Right atrium auricular region (tissue), 2 donors: ENCODE measurements at regions not wholly inside any gene's neighbourhood (a gene's known extent, or its start where the extent isn't known, plus 50 kb on each side); places are given as distances from the start of the nearest gene placed in this dataset.

Experiments
- DNase-seq: peaks from one replicate; pipeline ENCODE4 v3.0.0-alpha.2; 2019; ENCODE audit warnings: low spot score
- H3K27ac ChIP-seq, 2 donors: fragments of 200-600 bp; sonication (generic); 1 replicate in 1 of 2; 2 replicates in 1 of 2; pipeline ENCODE4 v1.5.1; 2016 to 2019
- H3K27me3 ChIP-seq, 2 donors: fragments of 200-600 bp; sonication (generic); one replicate each; pipeline versions ENCODE4 v1.5.1 to v1.6.0; 2017 to 2019
- H3K36me3 ChIP-seq: fragments of 200-600 bp; sonication (generic); one replicate; pipeline ENCODE4 v1.5.1; 2016
- H3K4me1 ChIP-seq, 2 donors: fragments of 200-600 bp; sonication (generic); one replicate each; pipeline versions ENCODE4 v1.5.1 to v1.6.0; 2017 to 2019
- H3K4me3 ChIP-seq, 2 donors: fragments of 200-600 bp; sonication (generic); 1 replicate in 1 of 2; 2 replicates in 1 of 2; pipeline ENCODE4 v1.5.1; 2017 to 2019; ENCODE audit warnings: mild to moderate bottlenecking in 1 of 2, moderate library complexity in 1 of 2
- H3K9me3 ChIP-seq, 2 donors: fragments of 200-600 bp; sonication (generic); one replicate each; pipeline ENCODE4 v1.5.1; 2019
- CTCF ChIP-seq, 2 donors: fragments of 200-600 bp; sonication (generic); IDR thresholded peaks; one replicate each; pipeline ENCODE4 v1.5.1; 2019; ENCODE audit warnings: antibody characterized with exemption in 2 of 2

- H3K4me1 ChIP-seq = peaks cover 0 to 4% of the 10 kb centered on the region in 2 donors
- H3K36me3 ChIP-seq = no peaks in the 10 kb centered on the region
- H3K4me3 ChIP-seq = no peak overlapping the region
- no peaks in the 10 kb centered on the region for H3K9me3 ChIP-seq
- no peak for DNase-seq
- TF ChIP-seq CTCF (IDR thresholded peaks at IDR 0.05) = no peak
- H3K27me3 ChIP-seq = no peaks in the 10 kb centered on the region
- no peak overlapping the region for H3K27ac ChIP-seq
Observed at GRCh38 chr1:100631015-100631551, 88.5 kb upstream of the VCAM1 start.

GRCh38 chr1:100642826-100643225 is 76.7 kb upstream of the VCAM1 start:
- no peaks in the 10 kb centered on the region for H3K27me3 ChIP-seq
- no peaks in the 10 kb centered on the region for H3K36me3 ChIP-seq
- no peak overlapping the region for H3K27ac ChIP-seq
- H3K9me3 ChIP-seq = no peaks in the 10 kb centered on the region
- H3K4me3 ChIP-seq = no peak overlapping the region
- TF ChIP-seq CTCF (IDR thresholded peaks at IDR 0.05) = no peak
- DNase-seq = no peak
- no peaks in the 10 kb centered on the region for H3K4me1 ChIP-seq

DNA sequence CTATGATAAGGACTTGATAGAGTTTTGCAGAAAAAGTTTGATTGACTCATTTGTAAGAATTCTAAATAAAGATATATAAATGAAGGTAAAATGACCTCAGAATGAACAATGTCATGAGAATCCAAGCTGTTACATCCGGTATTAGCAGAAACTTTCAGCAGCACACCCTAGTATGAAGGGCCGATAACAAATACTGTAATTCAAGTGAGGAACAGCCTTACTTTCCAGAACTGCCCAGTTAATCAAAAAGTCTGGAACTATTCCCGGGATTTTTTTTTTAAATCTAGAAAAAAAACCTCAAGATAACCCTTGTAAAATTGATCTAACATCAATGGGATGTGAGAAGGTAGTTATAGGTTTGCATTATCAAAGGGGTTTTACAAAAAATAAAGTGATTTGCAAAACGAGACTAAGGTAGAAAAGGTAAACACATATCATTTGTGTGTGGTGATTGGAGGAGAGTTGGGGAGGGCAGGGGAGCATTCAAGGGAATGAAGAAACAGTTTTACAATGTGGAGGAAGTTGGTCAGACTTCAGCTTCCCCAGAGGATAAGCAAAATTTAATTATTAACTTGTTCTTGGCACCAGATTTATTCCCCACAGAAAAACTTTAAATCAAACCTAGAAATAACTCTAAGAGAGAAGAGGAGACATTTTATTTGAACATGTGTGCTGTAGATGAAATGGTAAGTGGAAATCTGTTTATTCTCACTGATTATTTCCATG is 75.9 kb upstream of the VCAM1 start:
- H3K4me1 ChIP-seq = no peaks in the 10 kb centered on the region
- no peak overlapping the region for H3K4me3 ChIP-seq
- no peaks in the 10 kb centered on the region for H3K27me3 ChIP-seq
- DNase-seq = no peak
- no peak overlapping the region for H3K27ac ChIP-seq
- H3K9me3 ChIP-seq = peaks cover 0 to 5% of the 10 kb centered on the region in 2 donors
- no peaks in the 10 kb centered on the region for H3K36me3 ChIP-seq
- no peak for TF ChIP-seq CTCF (IDR thresholded peaks at IDR 0.05)

DNA sequence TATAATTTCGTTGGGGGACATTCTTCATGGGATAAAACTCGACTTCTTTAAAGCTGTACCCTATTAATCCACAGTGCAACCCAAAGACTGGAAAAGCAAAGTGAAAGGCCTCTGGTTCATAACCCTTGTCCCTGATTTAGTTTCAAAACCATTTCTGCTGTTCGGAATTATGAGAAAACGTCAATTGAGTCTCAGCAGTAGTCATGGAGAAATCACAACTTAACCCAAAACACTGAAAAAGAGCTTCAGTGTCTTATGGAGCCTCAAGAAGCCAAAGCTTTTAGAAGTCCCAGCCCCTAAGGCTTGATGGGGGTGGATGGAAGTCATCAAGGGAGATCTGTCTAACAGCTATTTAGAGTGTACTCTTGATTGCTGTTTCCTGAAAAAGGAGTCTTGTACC is 73.5 kb upstream of the VCAM1 start:
- H3K9me3 ChIP-seq = peaks cover 0 to 20% of the 10 kb centered on the region in 2 donors
- H3K27me3 ChIP-seq = no peaks in the 10 kb centered on the region
- TF ChIP-seq CTCF (IDR thresholded peaks at IDR 0.05) = no peak
- DNase-seq = no peak
- H3K4me1 ChIP-seq = no peaks in the 10 kb centered on the region
- H3K4me3 ChIP-seq = no peak overlapping the region
- no peak overlapping the region for H3K27ac ChIP-seq
- H3K36me3 ChIP-seq = no peaks in the 10 kb centered on the region

DNA sequence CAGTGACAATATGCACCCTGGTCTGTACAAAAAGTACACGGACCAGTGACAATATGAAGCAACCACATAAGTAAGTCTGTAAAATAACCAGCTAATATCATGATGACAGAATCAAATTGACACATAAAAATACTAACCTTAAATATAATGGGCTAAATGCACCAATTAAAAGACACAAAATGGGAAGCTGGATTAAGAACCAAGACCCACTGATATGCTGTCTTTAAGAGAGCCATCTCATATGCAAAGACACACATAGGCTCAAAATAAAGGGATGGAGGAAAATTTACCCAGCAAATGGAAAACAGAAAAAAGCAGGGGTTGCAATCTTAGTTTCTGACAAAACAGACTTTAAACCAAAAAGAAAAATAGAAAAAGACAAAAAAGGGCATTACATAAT is 70.4 kb upstream of the VCAM1 start:
- TF ChIP-seq CTCF (IDR thresholded peaks at IDR 0.05) = no peak
- Histone ChIP-seq H3K4me3 (no peak overlapping the region), H3K27me3 (no peaks in the 10 kb centered on the region), H3K27ac (no peak overlapping the region), H3K9me3 (peaks cover 0 to 20% of the 10 kb centered on the region in 2 donors), H3K36me3 (no peaks in the 10 kb centered on the region), H3K4me1 (no peaks in the 10 kb centered on the region)
- no peak for DNase-seq
